Activated CD8-positive, alpha-beta T cell treated with anti-CD3 and anti-CD28 coated beads for 36 hours (primary cell): ENCODE measurements at regions not wholly inside any gene's neighbourhood (a gene's known extent, or its start where the extent isn't known, plus 50 kb on each side); places are given as distances from the start of the nearest gene placed in this dataset.

Experiments
- ATAC-seq: fragments of 200-7000 bp; cut with Tn5 transposase; one replicate; pipeline ENCODE4 v1.10.0; 2021; ENCODE audit warnings: mild to moderate bottlenecking, moderate library complexity
- CTCF ChIA-PET: fragments of 350-600 bp; sonication (Branson Sonifier 250); formaldehyde crosslinking; loops from one replicate; lab custom pipeline; 2021; ENCODE audit warnings: antibody characterized with exemption; lab: Charles Lee
- POLR2A ChIA-PET: fragments of 350-600 bp; sonication (Branson Sonifier 250); formaldehyde crosslinking; loops from one replicate; lab custom pipeline; 2021; ENCODE audit warnings: antibody characterized with exemption; lab: Charles Lee
- DNase-seq: peaks from one replicate; pipeline ENCODE4 v3.0.0-alpha.2; 2020
- H3K27ac Mint-ChIP-seq: one replicate; pipeline ENCODE4 v1.8.0; 2021; ENCODE audit warnings: mild to moderate bottlenecking, mixed read lengths
- H3K27me3 Mint-ChIP-seq: one replicate; pipeline ENCODE4 v1.8.0; 2021; ENCODE audit warnings: mixed read lengths
- H3K36me3 Mint-ChIP-seq: one replicate; pipeline ENCODE4 v1.8.0; 2021; ENCODE audit warnings: low read depth, mixed read lengths
- H3K4me1 Mint-ChIP-seq: one replicate; pipeline ENCODE4 v1.8.0; 2021; ENCODE audit warnings: low read depth, mixed read lengths
- H3K4me3 Mint-ChIP-seq: one replicate; pipeline ENCODE4 v1.8.0; 2021; ENCODE audit warnings: mild to moderate bottlenecking, moderate library complexity, mixed read lengths
- H3K9me3 Mint-ChIP-seq: one replicate; pipeline ENCODE4 v1.8.0; 2021; ENCODE audit warnings: mixed read lengths
- CTCF ChIP-seq: fragments of 200-600 bp; IDR thresholded peaks from one replicate; pipeline ENCODE4 v1.8.0; 2022; ENCODE audit warnings: antibody characterized with exemption, mild to moderate bottlenecking
- intact Hi-C: fragments of 100-400 bp; cut with micrococcal nuclease; formaldehyde crosslinking; loops from one replicate; pipeline ENCODE4 v1.10.0; 2022

- ATAC-seq (peak; percentile 88), DNase-seq (peak; percentile 28)
- H3K4me1 Mint-ChIP-seq, result no peaks in the 10 kb centered on the region
- intact Hi-C loops, result no loop called here
- TF ChIP-seq CTCF, result no peak
- peaks cover 2% of the 10 kb centered on the region for H3K9me3 Mint-ChIP-seq
- H3K36me3 Mint-ChIP-seq, result no peaks in the 10 kb centered on the region
- ChIA-PET POLR2A (no interaction called here), CTCF (no interaction called here)
- peaks cover 9% of the 10 kb centered on the region for H3K27me3 Mint-ChIP-seq
- H3K27ac Mint-ChIP-seq, result peak overlapping the region; percentile 28
- no peak overlapping the region for H3K4me3 Mint-ChIP-seq
Observed at GRCh38 chr7:116316838-116317628, 106.7 kb downstream of the TES start.

GRCh38 chr7:116317907-116318306 lies 107.6 kb downstream of the TES start:
- Mint-ChIP-seq H3K4me1 (no peaks in the 10 kb centered on the region), H3K27me3 (peaks cover 9% of the 10 kb centered on the region), H3K9me3 (peaks cover 2% of the 10 kb centered on the region), H3K27ac (no peak overlapping the region), H3K36me3 (no peaks in the 10 kb centered on the region), H3K4me3 (no peak overlapping the region)
- intact Hi-C loops, result no loop called here
- ChIA-PET CTCF (no interaction called here), POLR2A (no interaction called here)
- ATAC-seq (no peak), DNase-seq (no peak)
- TF ChIP-seq CTCF, result no peak

- intact Hi-C loops, result no loop called here
- Mint-ChIP-seq H3K4me1 (no peaks in the 10 kb centered on the region), H3K4me3 (no peak overlapping the region), H3K9me3 (peaks cover 2% of the 10 kb centered on the region), H3K27ac (no peak overlapping the region), H3K27me3 (peaks cover 9% of the 10 kb centered on the region), H3K36me3 (no peaks in the 10 kb centered on the region)
- no peak for TF ChIP-seq CTCF
- POLR2A ChIA-PET, result no interaction called here
- CTCF ChIA-PET, result no interaction called here
- DNase-seq, result no peak
- no peak for ATAC-seq
Observed at GRCh38 chr7:116322541-116322940, 112.2 kb downstream of the TES start.

- ATAC-seq (no peak), DNase-seq (no peak)
- intact Hi-C loops, result no loop called here
- Mint-ChIP-seq H3K27me3 (peaks cover 7% of the 10 kb centered on the region), H3K36me3 (no peaks in the 10 kb centered on the region), H3K4me1 (no peaks in the 10 kb centered on the region), H3K4me3 (no peak overlapping the region), H3K27ac (no peak overlapping the region), H3K9me3 (peaks cover under 1% of the 10 kb centered on the region)
- POLR2A ChIA-PET, result no interaction called here
- CTCF ChIA-PET, result no interaction called here
- no peak for TF ChIP-seq CTCF
Observed at GRCh38 chr7:116324582-116324981, 114.2 kb downstream of the TES start.

- Mint-ChIP-seq H3K4me3 (no peak overlapping the region), H3K36me3 (no peaks in the 10 kb centered on the region), H3K27ac (no peak overlapping the region), H3K27me3 (peaks cover 11% of the 10 kb centered on the region), H3K4me1 (no peaks in the 10 kb centered on the region), H3K9me3 (no peaks in the 10 kb centered on the region)
- POLR2A ChIA-PET, result no interaction called here
- no peak for TF ChIP-seq CTCF
- intact Hi-C loops, result no loop called here
- no peak for DNase-seq
- no peak for ATAC-seq
- CTCF ChIA-PET, result no interaction called here
Observed at GRCh38 chr7:116325517-116325916, 115.2 kb downstream of the TES start.
